Stomach (tissue), 8 donors: ENCODE measurements at regions not wholly inside any gene's neighbourhood (a gene's known extent, or its start where the extent isn't known, plus 50 kb on each side); places are given as distances from the start of the nearest gene placed in this dataset.

Source experiments
- DNase-seq, 2 donors: peaks; one replicate each; pipeline versions ENCODE4 v3.0.0 to v3.0.0-alpha.2; 2013 to 2019
- H3K27ac ChIP-seq, 5 donors: fragments of 200-600 bp in 4 of 5; sonication (generic) in 4 of 5; one replicate each; pipeline ENCODE4 v1.5.1; 2013 to 2019; ENCODE audit warnings: mild to moderate bottlenecking in 1 of 5, moderate library complexity in 1 of 5
- H3K27me3 ChIP-seq, 3 donors: fragments of 200-600 bp; sonication (generic); one replicate each; pipeline ENCODE4 v1.5.1; 2017 to 2019; ENCODE audit warnings: mixed run types in 1 of 3
- H3K36me3 ChIP-seq, 4 donors: fragments of 200-600 bp; sonication (generic); 1 replicate in 3 of 4; 2 replicates in 1 of 4; pipeline ENCODE4 v1.5.1; 2016 to 2019
- H3K4me1 ChIP-seq, 4 donors: fragments of 200-600 bp; sonication (generic); one replicate each; pipeline ENCODE4 v1.5.1; 2016 to 2019
- H3K4me3 ChIP-seq, 4 donors: fragments of 200-600 bp; sonication (generic) in 3 of 4; one replicate each; pipeline ENCODE4 v1.5.1; 2016 to 2019; ENCODE audit warnings: mild to moderate bottlenecking in 1 of 4
- H3K9me3 ChIP-seq, 4 donors: fragments of 200-600 bp; sonication (generic); one replicate each; pipeline ENCODE4 v1.5.1; 2016 to 2019
- EP300 ChIP-seq: sonication (generic); formaldehyde crosslinking; IDR thresholded peaks from one replicate; pipeline ENCODE4 v1.6.1; 2017; ENCODE audit warnings: antibody characterized with exemption
- POLR2A ChIP-seq, 4 donors: fragments of 450-650 bp; IDR thresholded peaks; one replicate each; pipeline ENCODE4 v1.6.1; 2016; ENCODE audit warnings: antibody characterized with exemption in 4 of 4, control low read depth in 2 of 4, mild to moderate bottlenecking in 1 of 4, moderate library complexity in 1 of 4
- POLR2AphosphoS5 ChIP-seq, 3 donors: sonication (generic); formaldehyde crosslinking; IDR thresholded peaks; one replicate each; pipeline ENCODE4 v1.6.1; 2016; ENCODE audit warnings: antibody characterized with exemption in 3 of 3
- WGBS, 5 donors: extraction: QIAGEN DNeasy Blood & Tissue Kit in 3 of 5; methylation state at CpG; one replicate each; pipeline versions ENCODE4 v1.1.5 to v1.1.7; 2013 to 2018; 5-methylcytosine and 5-hydroxymethylcytosine counted together
- intact Hi-C: fragments of 100-400 bp; cut with DNase I; formaldehyde crosslinking; loops from one replicate; pipeline ENCODE4 v1.15.1; 2023; ENCODE audit warnings: low total_unique reads
- TF ChIP-seq, protein P1 (sequence below), 7 experiments: fragments of 450-650 bp in 4 of 7; fragments of 200-600 bp in 3 of 7; sonication (generic) in 3 of 7; IDR thresholded peaks; one replicate each; pipeline ENCODE4 v1.5.1; 2016 to 2019; ENCODE audit warnings: antibody characterized with exemption in 7 of 7, control low read depth in 2 of 7, mild to moderate bottlenecking in 1 of 7
- donor health status: healthy with polysubstance abuse.
- donor health status: Bipolar disorder and iron deficiency.
- donor health status: healthy.

DNA sequence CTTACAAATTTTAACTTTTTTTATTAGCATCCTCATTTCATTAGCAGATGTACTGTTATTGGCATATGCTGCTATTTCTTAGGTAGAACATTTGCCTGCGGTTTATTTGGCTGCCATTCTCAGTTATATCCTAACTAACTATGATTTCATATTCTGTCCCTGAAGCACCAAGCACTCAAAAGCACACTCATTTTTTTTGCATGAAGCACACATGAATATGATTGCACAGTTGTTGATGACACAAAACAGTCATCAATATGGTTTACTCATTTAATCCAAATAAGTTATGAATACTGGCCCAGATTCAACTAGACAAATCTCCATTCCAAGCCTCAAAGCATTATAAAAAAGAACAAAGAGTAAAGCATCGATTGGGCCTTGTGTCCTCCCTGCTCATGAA is 129.4 kb upstream of the CNTNAP5 start:
- Histone ChIP-seq H3K27me3 (no peaks in the 10 kb centered on the region), H3K36me3 (no peaks in the 10 kb centered on the region), H3K4me3 (no peak overlapping the region), H3K27ac (no peak overlapping the region), H3K9me3 (peaks cover 0 to 38% (median 19%) of the 10 kb centered on the region in 4 donors), H3K4me1 (no peaks in the 10 kb centered on the region)
- TF ChIP-seq EP300 (no peak), POLR2AphosphoS5 (IDR thresholded peaks at IDR 0.05) (no peak), POLR2A (IDR thresholded peaks at IDR 0.05) (no peak)
- TF ChIP-seq, protein P1, sequence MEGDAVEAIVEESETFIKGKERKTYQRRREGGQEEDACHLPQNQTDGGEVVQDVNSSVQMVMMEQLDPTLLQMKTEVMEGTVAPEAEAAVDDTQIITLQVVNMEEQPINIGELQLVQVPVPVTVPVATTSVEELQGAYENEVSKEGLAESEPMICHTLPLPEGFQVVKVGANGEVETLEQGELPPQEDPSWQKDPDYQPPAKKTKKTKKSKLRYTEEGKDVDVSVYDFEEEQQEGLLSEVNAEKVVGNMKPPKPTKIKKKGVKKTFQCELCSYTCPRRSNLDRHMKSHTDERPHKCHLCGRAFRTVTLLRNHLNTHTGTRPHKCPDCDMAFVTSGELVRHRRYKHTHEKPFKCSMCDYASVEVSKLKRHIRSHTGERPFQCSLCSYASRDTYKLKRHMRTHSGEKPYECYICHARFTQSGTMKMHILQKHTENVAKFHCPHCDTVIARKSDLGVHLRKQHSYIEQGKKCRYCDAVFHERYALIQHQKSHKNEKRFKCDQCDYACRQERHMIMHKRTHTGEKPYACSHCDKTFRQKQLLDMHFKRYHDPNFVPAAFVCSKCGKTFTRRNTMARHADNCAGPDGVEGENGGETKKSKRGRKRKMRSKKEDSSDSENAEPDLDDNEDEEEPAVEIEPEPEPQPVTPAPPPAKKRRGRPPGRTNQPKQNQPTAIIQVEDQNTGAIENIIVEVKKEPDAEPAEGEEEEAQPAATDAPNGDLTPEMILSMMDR (IDR thresholded peaks at IDR 0.05), result no peak
- WGBS, 5 donors, result 55 to 89% (median 76%) methylated on average over 2 of the region's 2 CpGs
- intact Hi-C loops, result no loop called here
- DNase-seq, result no peak

DNA sequence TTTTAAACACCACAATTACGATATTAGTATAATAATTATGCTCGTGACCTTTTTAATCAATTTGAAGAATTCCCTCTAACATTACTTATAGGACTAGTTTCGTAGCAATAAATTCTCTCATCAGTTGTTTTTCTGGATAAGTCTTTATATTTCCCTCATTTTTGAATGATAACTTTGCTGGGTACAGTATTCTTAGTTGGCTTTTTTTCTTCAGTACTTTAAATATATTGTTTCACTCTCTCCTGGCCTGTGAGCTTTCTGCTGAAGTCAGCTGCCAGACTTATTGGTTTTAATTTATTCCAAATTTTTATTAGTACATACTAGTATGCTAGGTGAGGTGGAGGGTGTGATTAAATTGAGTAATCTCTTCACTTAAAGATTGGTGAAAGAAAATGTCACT is 123.8 kb upstream of the CNTNAP5 start:
- Histone ChIP-seq H3K36me3 (no peaks in the 10 kb centered on the region), H3K27me3 (no peaks in the 10 kb centered on the region), H3K4me3 (no peak overlapping the region), H3K4me1 (no peaks in the 10 kb centered on the region), H3K27ac (no peak overlapping the region), H3K9me3 (peaks cover 0 to 38% (median 10%) of the 10 kb centered on the region in 4 donors)
- intact Hi-C loops, result no loop called here
- TF ChIP-seq POLR2A (IDR thresholded peaks at IDR 0.05) (no peak), POLR2AphosphoS5 (IDR thresholded peaks at IDR 0.05) (no peak), EP300 (no peak)
- TF ChIP-seq, protein P1 (IDR thresholded peaks at IDR 0.05), result no peak
- whole genome bisulfite sequencing, 5 donors, result 64 to 79% (median 70%) methylated on average over 3 of the region's 3 CpGs
- no peak for DNase-seq

DNA sequence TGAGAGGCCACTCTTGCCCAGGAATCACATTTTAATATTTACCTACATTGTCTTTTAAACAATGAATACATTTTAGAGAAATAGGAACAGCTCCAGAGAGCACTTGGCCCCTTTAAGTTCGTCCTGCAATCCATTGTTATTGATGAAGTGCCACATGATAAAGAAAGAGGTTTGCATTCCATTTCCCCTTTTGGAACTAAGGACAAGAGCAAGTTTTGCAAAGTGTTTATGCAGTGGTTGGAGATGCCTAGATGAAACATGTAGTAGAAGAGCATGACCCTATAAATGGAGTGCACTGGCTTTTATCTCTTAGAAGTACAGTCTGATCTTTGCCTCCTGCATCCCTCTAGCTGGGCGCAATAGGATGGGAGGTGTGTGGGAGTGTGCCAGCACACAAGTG is 118.7 kb upstream of the CNTNAP5 start:
- Histone ChIP-seq H3K27me3 (no peaks in the 10 kb centered on the region), H3K27ac (no peak overlapping the region), H3K4me1 (no peaks in the 10 kb centered on the region), H3K4me3 (no peak overlapping the region), H3K9me3 (peaks cover 0 to 20% (median 6%) of the 10 kb centered on the region in 4 donors), H3K36me3 (no peaks in the 10 kb centered on the region)
- 42 to 53% (median 49%) methylated on average over 2 of the region's 2 CpGs for WGBS, 5 donors
- no peak for TF ChIP-seq POLR2A (IDR thresholded peaks at IDR 0.05)
- TF ChIP-seq, protein P1 (IDR thresholded peaks at IDR 0.05), result no peak
- no peak for TF ChIP-seq POLR2AphosphoS5 (IDR thresholded peaks at IDR 0.05)
- TF ChIP-seq EP300, result no peak
- intact Hi-C loops, result no loop called here
- DNase-seq, result no peak

DNA sequence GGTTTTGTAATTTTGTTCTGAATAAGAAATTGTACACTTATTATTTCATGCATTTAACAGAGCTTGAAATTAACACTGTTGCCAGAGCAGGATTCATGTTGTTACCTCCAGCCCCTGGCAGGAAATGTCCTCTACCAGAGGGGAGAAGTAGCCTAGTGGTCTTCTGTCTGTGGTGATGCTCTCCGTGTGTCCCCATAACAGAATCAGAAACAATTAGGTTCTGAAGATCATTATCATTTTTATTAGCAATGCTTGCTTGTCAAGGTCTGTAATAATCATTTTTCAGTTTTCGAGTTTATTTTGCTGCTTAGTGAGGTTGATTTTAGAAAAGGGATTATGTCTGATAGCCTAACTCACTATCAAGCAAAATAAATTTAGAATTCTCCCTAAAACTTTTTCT is 116.6 kb upstream of the CNTNAP5 start:
- Histone ChIP-seq H3K27me3 (no peaks in the 10 kb centered on the region), H3K4me1 (no peaks in the 10 kb centered on the region), H3K27ac (no peak overlapping the region), H3K36me3 (no peaks in the 10 kb centered on the region), H3K4me3 (no peak overlapping the region), H3K9me3 (peaks cover 0 to 9% (median 0%) of the 10 kb centered on the region in 4 donors)
- no peak for DNase-seq
- no peak for TF ChIP-seq POLR2A (IDR thresholded peaks at IDR 0.05)
- TF ChIP-seq, protein P1 (IDR thresholded peaks at IDR 0.05), result no peak
- TF ChIP-seq POLR2AphosphoS5 (IDR thresholded peaks at IDR 0.05), result no peak
- no peak for TF ChIP-seq EP300
- intact Hi-C loops, result no loop called here
- WGBS, 5 donors, result 55 to 71% (median 67%) methylated on average over 2 of the region's 2 CpGs
